AG09309 (cell line): ENCODE measurements at regions not wholly inside any gene's neighbourhood (a gene's known extent, or its start where the extent isn't known, plus 50 kb on each side); places are given as distances from the start of the nearest gene placed in this dataset.

ENCODE experiments used
- DNase-seq: peaks from one replicate; pipeline ENCODE4 v3.0.0-alpha.2; 2010; ENCODE audit warnings: low read depth
- H3K4me3 ChIP-seq: 2 replicates; pipeline ENCODE4 v1.5.1; 2011; ENCODE audit warnings: mild to moderate bottlenecking, low read depth, low read length, moderate library complexity; ENCODE audit not compliant: control insufficient read depth
- TF ChIP-seq, protein P1 (sequence below): IDR thresholded peaks from 2 replicates; pipeline ENCODE4 v1.5.1; 2011; ENCODE audit warnings: mild to moderate bottlenecking, low read depth, low read length, inconsistent platforms; ENCODE audit not compliant: insufficient read depth, control insufficient read depth; ENCODE audit errors: missing control alignments

GRCh38 chr10:61059636-61060035, 115.7 kb upstream of the RHOBTB1 start:
- no peak overlapping the region for H3K4me3 ChIP-seq
- no peak for DNase-seq
- TF ChIP-seq, protein P1, sequence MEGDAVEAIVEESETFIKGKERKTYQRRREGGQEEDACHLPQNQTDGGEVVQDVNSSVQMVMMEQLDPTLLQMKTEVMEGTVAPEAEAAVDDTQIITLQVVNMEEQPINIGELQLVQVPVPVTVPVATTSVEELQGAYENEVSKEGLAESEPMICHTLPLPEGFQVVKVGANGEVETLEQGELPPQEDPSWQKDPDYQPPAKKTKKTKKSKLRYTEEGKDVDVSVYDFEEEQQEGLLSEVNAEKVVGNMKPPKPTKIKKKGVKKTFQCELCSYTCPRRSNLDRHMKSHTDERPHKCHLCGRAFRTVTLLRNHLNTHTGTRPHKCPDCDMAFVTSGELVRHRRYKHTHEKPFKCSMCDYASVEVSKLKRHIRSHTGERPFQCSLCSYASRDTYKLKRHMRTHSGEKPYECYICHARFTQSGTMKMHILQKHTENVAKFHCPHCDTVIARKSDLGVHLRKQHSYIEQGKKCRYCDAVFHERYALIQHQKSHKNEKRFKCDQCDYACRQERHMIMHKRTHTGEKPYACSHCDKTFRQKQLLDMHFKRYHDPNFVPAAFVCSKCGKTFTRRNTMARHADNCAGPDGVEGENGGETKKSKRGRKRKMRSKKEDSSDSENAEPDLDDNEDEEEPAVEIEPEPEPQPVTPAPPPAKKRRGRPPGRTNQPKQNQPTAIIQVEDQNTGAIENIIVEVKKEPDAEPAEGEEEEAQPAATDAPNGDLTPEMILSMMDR, result no peak

DNA sequence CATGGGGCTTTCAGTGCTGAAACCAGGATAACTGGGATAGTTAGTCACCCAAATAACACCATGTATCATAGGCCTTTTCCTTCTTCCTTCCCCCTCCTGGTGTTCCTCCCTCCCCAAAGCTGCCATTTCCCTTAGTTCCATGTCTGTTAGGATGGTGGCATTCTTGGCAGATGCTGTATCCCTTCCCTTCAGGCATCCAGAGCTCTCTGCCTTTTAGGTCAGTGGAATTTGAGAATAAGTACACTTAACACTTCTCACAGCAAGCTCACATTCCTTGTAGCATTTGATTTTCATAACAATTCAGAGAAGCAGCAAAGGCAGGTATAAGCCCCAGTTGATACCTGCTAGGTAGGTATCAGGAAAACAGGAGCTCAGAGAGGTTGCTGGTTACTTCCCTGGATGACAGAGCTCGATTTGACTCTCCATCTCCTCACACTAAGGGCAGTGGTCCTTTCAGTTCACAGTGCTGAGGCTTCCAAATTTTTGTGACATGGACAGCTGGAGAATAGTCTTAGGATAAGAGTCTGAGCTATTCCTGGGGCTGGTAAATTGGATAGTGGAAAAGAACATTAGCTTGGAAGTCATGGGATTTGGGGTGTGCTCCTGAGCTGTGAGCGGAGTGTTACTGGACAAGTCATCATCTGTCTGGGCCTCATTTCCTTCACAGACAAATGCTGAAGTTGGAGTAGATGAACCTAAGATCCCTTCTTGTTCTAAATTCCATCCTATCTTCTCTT, 108.7 kb upstream of the RHOBTB1 start:
- no peak for DNase-seq
- TF ChIP-seq, protein P1, result no peak
- no peak overlapping the region for H3K4me3 ChIP-seq

DNA sequence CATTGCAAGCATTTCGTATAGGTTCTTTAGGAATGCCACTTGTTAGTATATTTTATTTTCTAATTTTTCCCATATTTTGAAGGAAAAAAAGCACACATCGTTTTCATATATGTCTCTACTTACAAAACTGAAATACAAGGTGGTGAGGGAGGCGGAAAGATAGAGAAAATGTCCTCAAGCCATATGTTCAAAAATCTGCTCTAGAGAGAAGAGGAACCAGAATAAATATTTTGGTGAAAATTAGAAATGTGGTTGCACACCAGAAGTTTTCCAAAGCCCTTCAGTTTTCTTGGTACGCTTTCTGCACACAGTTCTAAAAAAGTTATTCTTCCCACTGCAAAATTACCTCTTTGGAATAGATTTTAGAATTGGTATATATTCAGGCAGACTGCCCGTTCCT, 107.4 kb upstream of the RHOBTB1 start:
- no peak overlapping the region for H3K4me3 ChIP-seq
- DNase-seq, result no peak
- TF ChIP-seq, protein P1, result no peak

DNA sequence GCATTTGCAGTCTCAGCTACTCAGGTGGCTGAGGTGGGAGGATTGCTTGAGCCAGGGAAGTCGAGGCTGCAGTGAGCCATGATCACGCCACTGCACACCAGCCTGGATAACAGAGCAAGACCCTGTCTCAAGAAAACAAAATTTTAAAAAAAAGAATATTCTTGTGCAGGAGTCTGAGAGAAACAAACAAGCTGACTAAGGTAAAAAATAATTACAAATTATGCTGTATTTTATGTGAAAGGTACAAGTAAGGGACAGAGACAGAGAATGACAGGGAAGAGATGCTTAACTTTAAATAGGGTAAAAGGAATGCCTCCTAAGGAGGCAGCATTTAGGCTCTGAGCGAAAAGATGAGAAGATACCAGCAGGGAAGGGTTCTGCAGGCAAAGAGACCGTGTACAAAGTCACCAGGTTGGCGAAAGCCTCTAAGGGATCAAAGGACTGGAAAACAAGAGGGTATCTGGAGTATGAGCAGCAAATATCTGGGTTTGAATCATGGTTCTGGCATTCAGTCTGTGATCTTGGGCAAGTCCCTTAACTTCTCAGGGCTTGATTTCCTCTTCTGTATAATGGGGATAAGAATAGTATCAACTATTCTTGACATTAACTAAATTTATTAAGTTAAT, 106.2 kb upstream of the RHOBTB1 start:
- TF ChIP-seq, protein P1, result no peak
- no peak for DNase-seq
- no peak overlapping the region for H3K4me3 ChIP-seq

DNA sequence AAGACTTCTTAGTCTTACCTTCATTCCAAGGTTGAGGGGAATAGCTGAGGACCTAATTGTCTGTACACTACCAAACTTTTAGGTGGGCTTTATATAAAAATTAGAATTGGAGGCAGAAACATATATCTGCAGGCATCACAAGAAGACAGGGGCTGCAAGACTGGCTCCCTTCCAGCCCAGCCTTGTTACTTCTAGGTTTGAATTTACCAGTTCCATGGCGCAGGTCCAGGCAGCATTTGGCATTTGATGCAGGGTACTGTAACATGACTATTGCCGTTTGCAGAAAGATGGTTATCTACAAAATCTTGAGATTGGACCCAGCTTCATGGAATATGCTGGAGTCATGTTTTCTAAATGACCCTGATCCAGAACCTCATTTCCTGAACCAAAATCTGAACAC, 105.4 kb upstream of the RHOBTB1 start:
- DNase-seq, result no peak
- TF ChIP-seq, protein P1, result no peak
- H3K4me3 ChIP-seq, result no peak overlapping the region

DNA sequence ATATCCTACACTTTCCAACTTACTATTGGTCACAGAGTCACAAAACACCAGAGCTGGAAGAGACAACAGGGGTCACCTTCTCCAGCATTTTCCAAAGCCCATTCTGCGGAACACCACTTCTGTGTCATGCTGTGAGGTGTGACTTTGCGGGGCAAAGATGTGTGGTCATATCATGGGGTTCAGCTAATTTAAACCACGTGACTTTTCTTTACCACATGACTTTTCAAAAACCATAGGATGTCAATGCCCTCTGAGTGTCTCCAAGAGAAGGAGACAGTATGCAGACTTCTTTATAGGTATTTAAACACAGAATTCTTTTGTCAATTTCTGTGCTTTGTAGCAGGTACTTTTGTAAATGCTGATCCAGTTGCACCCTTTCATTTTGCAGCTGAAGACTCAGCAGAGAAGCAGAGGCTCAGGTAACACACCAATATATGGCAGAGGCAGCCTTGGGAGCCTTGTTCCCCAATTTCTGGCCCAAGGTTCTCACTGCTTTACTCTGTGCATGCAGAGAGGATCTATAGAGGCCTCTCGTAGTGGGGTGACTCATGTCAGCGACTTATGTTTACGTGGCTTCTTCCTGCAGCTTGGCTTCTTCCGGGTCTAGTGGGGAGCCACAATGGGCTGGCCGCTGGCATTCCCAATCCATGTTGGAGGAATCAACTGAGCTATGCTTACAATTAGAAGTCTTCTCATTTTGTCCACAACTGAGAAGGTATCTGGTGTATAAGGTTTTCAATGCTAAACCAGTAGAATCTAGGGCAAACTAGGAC, 104.0 kb upstream of the RHOBTB1 start:
- TF ChIP-seq, protein P1, result no peak
- DNase-seq, result no peak

More for the DNA sequence above, 104.0 kb upstream of the RHOBTB1 start:
- no peak overlapping the region for H3K4me3 ChIP-seq
